ENCODE measurements at regions not wholly inside any gene's neighbourhood (a gene's known extent, or its start where the extent isn't known, plus 50 kb on each side); places are given as distances from the start of the nearest gene placed in this dataset.

DNA sequence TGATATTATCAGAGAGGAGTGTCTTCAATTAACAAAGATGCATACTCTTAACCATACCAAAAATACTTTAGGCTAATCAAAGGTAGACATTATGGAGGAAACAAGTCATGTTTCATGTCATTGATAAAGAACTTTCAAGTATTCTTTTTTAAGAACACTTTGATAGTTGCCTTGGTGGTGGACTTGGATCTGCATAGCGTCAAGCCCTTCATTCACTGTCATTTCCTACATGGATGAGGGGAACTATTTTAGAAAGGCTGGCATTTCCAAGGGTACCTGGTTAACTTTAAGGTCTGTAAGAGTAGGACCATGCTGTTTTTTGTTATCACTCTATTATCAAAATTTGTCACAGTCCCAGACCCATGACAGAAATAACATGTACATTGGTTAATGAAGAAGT lies 622.5 kb downstream of the PKHD1 start:
- no peaks in the 10 kb centered on the region for H3K4me1 ChIP-seq (ENCODE audit: insufficient read depth, low read length, poor library complexity, severe bottlenecking)
- no peaks in the 10 kb centered on the region for H3K36me3 ChIP-seq (ENCODE audit: insufficient read depth, low read length, poor library complexity, severe bottlenecking)
- no peaks in the 10 kb centered on the region for H3K27me3 ChIP-seq (replicated peaks; ENCODE audit: insufficient read depth, low read depth, low read length, poor library complexity)
- H3K9me3 ChIP-seq (ENCODE audit: low read depth, low read length, poor library complexity, severe bottlenecking), result no peaks in the 10 kb centered on the region
- TF ChIP-seq EZH2 (IDR thresholded peaks at IDR 0.05; ENCODE audit: borderline replicate concordance, low read depth, low read length, poor library complexity, severe bottlenecking), result no peak
- TF ChIP-seq, protein P1, sequence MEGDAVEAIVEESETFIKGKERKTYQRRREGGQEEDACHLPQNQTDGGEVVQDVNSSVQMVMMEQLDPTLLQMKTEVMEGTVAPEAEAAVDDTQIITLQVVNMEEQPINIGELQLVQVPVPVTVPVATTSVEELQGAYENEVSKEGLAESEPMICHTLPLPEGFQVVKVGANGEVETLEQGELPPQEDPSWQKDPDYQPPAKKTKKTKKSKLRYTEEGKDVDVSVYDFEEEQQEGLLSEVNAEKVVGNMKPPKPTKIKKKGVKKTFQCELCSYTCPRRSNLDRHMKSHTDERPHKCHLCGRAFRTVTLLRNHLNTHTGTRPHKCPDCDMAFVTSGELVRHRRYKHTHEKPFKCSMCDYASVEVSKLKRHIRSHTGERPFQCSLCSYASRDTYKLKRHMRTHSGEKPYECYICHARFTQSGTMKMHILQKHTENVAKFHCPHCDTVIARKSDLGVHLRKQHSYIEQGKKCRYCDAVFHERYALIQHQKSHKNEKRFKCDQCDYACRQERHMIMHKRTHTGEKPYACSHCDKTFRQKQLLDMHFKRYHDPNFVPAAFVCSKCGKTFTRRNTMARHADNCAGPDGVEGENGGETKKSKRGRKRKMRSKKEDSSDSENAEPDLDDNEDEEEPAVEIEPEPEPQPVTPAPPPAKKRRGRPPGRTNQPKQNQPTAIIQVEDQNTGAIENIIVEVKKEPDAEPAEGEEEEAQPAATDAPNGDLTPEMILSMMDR (conservative IDR thresholded peaks at IDR 0.05; ENCODE audit: low read depth, low read length), result no peak
- intact Hi-C loops (cut with micrococcal nuclease; ENCODE audit: unreplicated experiment), result no loop called here
- BruUV-seq (replicated peaks), result no TSS peak
- H3K4me3 ChIP-seq (ENCODE audit: low read depth, low read length, poor library complexity, severe bottlenecking), result no peak overlapping the region
- POLR2A ChIA-PET (ENCODE audit: low non-redundant PET), result no interaction called here
- no peak overlapping the region for H3K27ac ChIP-seq (ENCODE audit: low read depth, low read length, poor library complexity, severe bottlenecking)
- CTCF ChIA-PET, result no interaction called here
- no peak for DNase-seq (ENCODE audit: low spot score)

DNA sequence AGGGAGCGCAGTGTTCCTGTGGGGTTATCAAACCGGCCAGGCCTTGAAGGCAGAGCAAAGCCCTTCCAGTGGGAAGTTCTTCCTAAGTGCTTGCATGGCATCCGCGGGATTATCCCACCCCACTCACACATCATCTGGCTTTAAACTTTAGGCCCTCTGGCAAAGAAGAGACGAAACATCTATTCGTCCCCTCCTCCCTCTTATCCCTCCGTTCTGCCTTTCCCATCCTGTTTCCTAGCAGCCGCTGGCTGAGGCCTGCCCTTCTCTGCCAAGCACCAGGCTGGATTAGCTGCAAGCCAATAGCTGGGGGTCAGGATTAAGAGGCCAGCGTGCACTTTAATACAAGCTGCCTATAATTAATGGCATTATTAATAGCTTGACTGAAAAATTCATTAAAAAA lies 621.0 kb downstream of the PKHD1 start:
- no peak for DNase-seq (ENCODE audit: low spot score)
- CTCF ChIA-PET, result no interaction called here
- Histone ChIP-seq H3K36me3 (ENCODE audit: insufficient read depth, low read length, poor library complexity, severe bottlenecking) (no peaks in the 10 kb centered on the region), H3K9me3 (ENCODE audit: low read depth, low read length, poor library complexity, severe bottlenecking) (no peaks in the 10 kb centered on the region), H3K27me3 (replicated peaks; ENCODE audit: insufficient read depth, low read depth, low read length, poor library complexity) (no peaks in the 10 kb centered on the region), H3K27ac (ENCODE audit: low read depth, low read length, poor library complexity, severe bottlenecking) (no peak overlapping the region), H3K4me1 (ENCODE audit: insufficient read depth, low read length, poor library complexity, severe bottlenecking) (no peaks in the 10 kb centered on the region), H3K4me3 (ENCODE audit: low read depth, low read length, poor library complexity, severe bottlenecking) (no peak overlapping the region)
- BruUV-seq (replicated peaks), result no TSS peak
- intact Hi-C loops (cut with micrococcal nuclease; ENCODE audit: unreplicated experiment), result no loop called here
- POLR2A ChIA-PET (ENCODE audit: low non-redundant PET), result no interaction called here
- TF ChIP-seq EZH2 (IDR thresholded peaks at IDR 0.05; ENCODE audit: borderline replicate concordance, low read depth, low read length, poor library complexity, severe bottlenecking), result no peak
- TF ChIP-seq, protein P1 (conservative IDR thresholded peaks at IDR 0.05; ENCODE audit: low read depth, low read length), result no peak

DNA sequence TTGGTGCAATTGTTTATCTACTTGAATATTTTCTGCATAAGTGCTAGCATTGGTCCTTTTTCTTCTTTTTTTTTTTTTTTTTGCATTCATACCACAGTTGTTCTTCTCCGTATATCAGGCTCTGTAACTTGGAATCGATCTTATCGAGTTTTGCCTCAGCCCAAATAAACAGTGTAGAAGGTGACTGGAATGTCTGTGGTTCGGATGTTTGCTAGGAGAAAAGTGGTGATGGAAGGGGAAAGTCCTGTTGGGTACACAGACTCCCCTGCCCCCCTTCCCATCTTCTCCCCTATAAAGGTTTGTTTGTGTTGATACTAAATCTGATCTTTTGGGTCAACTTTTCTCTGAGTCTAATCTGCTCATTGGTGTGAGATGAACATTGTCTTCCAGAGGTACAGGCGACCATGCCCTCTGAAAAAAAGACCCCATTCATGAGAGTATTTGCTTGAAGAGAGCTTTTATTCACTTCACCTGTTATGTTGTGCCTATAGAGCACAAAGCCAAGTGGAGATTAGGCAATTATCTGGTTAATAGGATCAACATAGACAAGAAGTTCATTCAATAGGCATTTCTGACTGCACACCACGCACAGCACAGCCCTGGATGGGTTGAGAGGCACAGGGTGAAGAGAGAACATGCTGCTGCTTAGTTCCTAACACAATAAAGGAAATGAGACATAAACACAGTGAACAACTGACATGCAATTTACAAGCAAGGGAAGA lies 620.0 kb downstream of the PKHD1 start:
- Histone ChIP-seq H3K27me3 (replicated peaks; ENCODE audit: insufficient read depth, low read depth, low read length, poor library complexity) (no peaks in the 10 kb centered on the region), H3K27ac (ENCODE audit: low read depth, low read length, poor library complexity, severe bottlenecking) (no peak overlapping the region), H3K4me3 (ENCODE audit: low read depth, low read length, poor library complexity, severe bottlenecking) (no peak overlapping the region), H3K4me1 (ENCODE audit: insufficient read depth, low read length, poor library complexity, severe bottlenecking) (no peaks in the 10 kb centered on the region), H3K36me3 (ENCODE audit: insufficient read depth, low read length, poor library complexity, severe bottlenecking) (no peaks in the 10 kb centered on the region), H3K9me3 (ENCODE audit: low read depth, low read length, poor library complexity, severe bottlenecking) (no peaks in the 10 kb centered on the region)
- ChIA-PET CTCF (no interaction called here), POLR2A (ENCODE audit: low non-redundant PET) (no interaction called here)
- intact Hi-C loops (cut with micrococcal nuclease; ENCODE audit: unreplicated experiment), result no loop called here
- BruUV-seq (replicated peaks), result no TSS peak
- DNase-seq (ENCODE audit: low spot score), result peak; percentile 6
- TF ChIP-seq EZH2 (IDR thresholded peaks at IDR 0.05; ENCODE audit: borderline replicate concordance, low read depth, low read length, poor library complexity, severe bottlenecking), result no peak
- TF ChIP-seq, protein P1 (conservative IDR thresholded peaks at IDR 0.05; ENCODE audit: low read depth, low read length), result no peak

All from A673 (cell line).